ENCODE measurements at regions not wholly inside any gene's neighbourhood (a gene's known extent, or its start where the extent isn't known, plus 50 kb on each side); places are given as distances from the start of the nearest gene placed in this dataset.

DNA sequence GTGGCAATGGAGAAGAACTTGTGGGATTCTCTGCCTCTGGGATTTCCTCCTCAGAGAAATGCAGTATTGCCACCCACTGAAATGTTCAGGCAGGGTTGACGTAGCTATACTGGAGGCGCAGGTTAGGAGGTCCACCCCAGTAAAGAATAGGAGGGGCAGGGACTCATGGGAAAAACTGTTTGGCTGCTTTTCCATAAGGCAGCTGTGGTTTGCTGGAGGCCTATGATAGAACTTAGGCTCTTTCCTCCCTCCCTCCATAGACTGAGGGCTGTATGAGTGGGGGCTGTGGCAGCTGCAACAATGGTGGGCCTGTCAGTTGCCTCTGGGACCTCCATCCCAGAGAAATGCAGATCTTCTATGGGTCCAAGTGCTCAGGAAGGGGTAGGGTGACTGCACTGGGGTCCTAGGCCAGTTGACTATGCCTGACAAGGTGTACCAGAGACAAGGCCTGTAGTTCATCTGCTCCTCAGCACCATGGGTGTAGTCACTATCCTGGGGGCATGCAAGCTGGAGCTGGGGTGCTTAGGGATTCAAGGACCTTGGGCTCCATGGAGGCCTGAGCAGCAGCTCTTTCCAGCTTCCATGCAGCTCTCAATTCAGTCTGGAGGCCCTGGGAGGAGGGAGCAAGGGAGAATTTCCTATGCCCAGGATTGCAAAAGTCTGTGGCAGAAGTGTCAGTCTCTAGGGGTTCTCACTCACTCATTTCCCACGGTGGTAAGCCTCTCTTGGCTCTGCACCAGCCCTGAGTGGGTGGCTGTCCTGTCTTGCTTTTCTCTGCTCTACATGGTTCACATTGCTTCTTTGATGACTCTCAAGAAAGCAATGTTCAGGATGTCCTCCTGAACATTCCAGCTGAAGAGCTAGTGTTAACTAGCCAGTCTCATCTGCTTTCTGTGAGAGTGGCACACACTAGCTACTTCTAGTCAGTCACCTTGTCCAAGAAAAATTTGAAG, 353.0 kb downstream of the IDS start:
- no peak for DNase-seq

DNA sequence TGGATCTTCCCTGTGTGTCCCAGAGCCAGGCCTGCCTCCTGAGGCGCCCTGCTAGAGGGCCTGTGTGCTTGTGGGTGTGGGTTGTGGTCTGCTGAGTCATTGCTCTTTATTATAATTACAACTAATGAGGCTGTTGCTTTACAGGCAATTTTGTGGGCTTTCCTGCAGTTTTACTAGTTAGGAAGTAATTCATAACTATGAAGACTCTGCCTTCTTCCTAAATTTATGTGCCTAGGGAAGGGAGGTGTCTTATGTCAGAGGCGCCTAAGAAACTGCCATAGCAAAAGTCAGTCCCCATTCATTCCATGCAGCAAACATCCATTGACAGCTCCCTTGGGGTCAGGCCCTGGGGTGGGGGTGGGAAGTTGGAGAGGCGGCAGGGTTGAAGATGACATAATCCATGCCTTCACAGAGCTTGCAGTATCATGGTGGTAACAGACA, 359.2 kb downstream of the IDS start:
- DNase-seq = no peak

DNA sequence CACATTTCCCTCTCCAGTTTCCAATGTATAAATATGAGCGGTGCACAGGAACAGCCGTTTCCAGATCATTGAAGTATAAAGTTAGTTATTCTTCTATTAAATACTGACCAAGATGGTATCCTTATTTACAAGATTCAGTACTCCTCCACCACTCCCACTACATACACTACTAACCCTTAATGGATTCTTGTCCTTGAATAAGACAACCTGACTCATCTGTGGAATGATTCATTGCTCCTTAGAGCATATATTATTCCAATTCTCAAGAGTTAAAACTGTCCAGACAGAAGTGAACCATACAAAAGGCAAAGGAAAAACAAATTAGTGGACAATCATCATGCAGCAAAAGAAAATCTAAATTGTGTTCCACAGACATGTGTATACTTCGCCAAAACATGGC, 373.3 kb downstream of the IDS start:
- no peak for DNase-seq

DNA sequence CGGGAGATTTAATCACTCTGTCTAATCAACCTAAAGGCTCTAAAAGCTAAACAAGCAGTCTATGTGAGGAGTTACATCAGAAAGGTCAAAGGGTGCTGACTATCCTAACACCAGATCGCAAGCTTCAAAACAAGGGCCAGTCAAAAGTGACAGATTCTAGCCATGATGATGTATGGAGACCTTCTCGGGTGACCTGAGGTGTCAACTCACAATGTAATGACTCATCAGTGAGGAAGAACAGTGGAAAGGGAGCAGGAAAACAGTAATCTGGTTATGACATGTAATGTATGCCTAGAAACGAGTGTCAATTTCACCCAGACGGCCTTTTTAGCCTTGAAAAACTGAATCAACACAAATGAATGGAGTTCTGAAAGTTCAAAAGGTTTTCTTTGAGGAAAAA, 375.3 kb downstream of the IDS start:
- DNase-seq = no peak

DNA sequence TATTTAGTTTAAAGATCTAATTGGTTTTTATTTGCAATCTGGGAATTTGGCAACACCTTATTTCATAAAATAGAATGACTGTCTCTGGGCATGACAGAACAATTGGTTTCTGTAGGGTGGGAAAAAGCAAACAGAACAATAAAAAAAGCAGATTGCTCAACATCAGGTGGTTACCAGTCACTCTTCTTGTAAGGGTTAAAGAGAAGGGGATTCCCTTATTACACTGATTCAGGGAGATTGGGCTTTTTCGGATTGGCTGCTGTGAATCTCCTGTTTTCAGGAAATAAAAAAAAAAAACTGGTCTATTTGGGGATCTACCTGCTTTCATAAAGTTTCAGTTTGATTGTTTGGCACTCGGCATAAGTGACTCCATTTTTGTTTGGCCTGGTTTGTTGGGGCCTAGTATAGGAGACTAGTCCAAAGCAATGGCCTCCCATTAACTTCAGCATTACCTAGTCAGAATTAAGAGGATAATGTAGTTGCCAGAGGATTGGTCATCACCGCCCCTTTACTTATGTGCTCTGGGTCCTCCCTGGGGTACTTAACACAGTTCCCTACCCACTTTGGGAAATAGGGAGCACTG, 380.5 kb downstream of the IDS start:
- DNase-seq = no peak

DNA sequence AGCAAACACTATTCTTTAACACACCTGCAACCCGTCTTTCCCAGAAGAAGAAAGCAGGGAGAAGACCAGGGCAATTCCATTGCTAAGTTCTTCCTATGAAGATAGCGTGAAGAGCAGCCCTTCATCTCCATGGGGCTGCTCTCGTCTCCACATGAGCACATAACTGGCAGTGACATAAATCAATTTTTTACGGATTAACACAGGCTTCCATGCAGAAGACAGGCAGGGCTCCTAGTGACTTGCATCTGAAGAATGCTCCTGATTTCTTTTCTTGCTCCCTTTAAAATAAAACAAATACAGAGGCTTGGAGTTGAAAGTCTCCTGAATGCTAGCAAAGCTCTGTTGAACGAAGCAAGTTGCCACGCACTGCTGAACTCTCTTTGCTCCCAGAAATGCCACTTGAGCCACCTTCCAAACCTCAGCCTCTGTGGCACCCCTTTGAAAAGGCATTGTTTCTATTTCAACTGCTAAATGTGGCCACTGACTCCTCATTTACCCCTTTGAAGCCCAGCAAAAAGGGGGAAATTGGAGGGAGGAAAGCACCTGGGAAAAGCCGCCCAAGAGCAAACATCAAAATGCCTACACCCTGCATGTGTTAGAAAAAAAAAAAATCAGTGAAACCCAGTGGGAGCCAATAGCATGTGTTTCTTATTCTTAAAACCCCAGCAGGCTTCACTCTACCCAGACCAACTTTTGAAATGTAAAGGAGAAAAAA, 383.7 kb downstream of the IDS start:
- DNase-seq = no peak

DNA sequence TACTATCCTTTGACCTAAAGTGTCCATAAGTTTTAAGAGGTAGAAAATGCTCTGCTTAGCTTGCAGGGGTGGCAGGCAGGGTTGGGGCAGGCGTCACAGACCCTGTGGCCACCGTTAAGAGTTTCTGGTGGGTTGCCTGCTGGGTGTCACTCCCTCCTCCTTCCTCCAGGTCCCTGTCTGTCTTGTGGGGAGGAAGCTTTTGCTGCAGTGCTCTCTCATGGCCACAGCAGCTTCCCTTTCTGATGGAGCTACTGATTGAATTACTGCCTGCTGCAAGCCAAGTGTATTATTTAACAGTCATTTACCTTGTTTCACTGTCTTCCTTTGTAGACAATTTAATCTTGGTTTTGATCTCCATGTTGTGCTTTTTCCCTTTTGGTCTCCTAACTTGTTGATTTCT, 384.6 kb downstream of the IDS start:
- no peak for DNase-seq

DNA sequence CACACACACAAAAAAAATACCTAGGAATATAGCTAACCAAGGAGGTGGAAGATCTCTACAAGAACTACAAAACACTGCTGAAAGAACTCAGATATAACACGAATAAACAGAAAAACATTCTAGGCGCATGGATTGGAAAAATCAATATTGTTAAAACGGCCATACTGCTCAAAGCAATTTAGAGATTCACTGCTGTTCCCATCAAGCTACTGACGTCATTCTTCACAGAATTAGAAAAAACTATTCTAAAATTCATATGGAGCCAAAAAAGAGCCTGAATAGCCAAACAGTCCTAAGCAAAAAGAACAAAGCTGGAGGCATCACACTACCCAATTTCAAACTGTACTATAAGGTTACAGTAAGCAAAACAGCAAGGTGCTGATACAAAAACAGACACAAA, 390.2 kb downstream of the IDS start:
- no peak for DNase-seq

DNA sequence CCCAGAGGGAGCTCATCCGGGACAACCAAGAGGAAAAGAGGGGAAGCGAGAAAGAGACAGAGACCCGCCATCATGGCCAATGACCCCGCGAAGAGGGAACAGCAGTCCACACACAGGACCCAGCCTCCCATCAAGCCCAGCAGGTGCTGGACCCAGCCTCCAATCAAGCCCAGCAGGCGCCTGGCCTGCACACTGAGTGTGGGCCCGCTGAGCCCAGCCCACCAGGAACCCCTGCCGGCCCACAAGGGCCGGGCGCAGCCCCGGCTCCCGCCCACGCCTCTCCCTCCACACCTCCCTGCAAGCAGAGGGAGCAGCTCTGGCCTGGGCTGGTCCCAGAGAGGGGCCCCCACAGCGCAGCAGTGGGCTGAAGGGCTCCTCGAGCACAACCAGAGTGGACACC, 391.1 kb downstream of the IDS start:
- DNase-seq = no peak

DNA sequence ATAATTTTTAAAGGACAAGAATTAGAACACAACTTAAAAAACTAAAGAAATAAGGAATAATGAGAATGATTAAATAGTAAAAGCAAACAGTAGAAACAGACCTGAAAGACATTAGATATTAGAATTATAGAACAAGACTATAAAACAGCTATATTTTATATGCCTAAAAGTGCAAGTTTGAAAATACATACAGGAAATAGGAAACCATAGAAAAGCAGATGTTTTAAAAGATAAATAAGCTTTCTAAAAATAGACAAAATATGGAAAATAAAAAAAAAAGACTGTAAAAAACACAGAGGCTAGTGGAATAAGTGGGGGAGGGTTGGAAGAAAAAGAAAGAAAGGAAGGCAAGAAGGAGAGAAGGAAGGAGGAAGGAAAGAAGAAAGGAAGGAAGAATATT, 407.3 kb downstream of the IDS start:
- DNase-seq = no peak

DNA sequence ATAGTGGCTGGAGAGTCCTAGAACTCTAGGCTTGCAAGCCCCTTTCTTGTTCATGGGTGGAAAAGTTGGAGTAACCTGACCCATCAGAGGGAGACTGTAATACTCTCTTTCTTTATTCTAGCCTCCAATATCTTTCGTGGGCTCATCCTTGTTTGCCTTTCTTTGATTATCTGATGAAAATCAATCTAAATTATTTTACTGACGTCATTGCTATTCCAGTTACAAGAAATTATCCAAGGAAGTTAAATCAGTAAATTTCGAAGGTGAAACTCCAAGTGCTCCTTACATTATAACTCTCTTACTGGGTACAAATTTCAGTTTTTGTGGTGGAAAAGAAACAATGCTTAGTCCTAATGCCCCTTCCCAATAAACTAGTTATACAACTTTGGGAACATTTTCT, 412.9 kb downstream of the IDS start:
- DNase-seq = no peak

DNA sequence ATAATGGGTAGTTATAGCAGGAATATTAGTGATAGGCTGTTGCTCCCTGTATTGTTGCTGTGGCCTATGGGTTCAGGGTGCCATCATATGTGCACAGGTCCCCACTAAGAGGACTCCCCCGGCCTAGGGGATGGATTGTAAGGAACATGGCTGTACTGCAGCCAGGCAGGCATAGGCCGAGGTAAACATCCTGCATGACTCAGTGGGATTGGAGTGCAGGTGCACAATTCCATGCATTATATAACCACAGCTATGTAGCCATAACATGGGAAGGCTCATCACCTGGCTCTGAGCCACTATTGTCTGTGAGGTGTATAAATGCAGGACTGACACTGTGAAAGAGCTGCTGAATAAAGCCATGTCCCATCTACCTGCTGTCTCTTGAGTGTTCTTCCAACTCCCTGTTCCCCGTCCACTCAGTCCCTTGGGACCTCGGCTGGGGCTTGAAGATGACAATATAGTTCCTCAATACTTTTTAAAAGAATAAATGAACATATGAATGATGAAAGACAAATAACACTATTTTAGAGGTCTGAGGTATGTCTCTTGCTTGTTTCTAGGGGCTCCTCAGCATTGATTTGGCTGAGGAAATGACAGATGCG, 425.2 kb downstream of the IDS start:
- no peak for DNase-seq

DNA sequence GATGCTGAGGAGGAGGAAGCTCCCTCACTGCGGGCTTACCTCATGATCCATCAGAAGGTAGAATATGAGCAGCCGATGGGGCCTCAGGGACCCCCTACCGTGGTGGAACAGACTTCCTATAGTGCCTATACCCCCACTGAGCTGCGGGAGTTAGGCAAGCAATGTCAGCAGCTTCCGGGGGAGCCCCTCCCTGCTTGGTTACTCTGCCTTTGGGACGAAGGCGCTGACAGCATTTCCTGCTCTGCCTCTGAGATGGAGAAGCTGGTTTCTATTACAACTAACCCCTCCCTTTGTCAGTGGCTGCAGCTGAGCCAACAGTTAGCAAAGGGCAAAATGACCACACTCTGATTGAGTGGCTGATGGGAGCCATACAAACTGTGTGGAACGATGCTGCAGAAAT, 430.7 kb downstream of the IDS start:
- no peak for DNase-seq

DNA sequence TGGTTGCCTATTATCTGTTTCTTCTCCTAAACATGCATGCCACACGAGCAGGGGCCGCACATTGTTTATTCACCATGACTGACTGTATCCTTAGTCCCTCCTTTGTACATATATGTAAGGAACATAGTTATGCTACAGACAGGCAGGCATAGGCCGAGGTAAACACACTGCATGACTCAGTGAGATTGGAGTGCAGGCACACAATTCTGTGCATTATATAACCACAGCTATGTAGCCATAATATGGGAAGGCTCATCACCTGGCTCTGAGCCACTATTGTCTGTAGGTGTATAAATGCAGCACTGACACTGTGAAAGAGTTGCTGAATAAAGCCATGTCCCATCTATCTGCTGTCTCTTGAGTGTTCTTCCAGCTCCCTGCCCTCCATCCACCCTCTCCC, 431.6 kb downstream of the IDS start:
- no peak for DNase-seq

DNA sequence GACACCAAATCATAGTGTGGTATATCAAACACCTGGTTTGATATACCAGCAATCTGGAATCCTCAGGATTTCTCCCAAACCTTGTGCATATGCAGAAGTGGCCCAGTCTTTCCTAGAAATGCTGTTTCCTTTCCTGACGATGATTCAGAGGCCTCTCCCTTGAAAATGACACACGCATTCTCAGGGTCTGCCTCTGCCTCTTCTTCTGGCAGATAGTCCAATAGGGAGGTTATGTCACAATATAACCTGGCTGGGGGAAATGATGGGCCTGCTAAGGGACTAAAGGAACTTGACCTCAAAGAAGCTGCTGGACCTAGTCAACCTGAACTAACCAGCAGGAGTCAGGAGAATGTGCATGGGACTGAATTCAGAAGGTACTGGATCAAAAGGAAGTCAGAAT, 435.2 kb downstream of the IDS start:
- no peak for DNase-seq

DNA sequence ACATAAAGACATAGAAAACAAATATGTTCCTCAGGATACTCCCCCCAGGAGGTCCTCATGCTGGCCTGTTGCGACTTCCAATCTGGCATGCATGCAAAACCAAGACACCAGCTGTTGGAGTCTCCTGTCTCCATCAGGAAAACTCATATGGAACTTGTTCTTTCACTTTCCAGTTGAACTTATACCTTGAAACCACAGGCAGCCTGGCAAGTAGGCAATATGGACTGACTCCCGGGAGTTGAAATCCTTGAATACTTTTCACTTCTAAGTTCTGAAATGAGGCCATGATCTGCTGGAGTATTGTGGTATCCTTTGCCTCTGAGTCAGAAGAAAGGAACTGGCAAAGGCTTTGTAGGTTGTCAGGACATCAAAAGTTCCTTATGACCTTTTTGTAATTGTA, 444.2 kb downstream of the IDS start:
- DNase-seq = no peak
